ENCODE measurements at regions not wholly inside any gene's neighbourhood (a gene's known extent, or its start where the extent isn't known, plus 50 kb on each side); places are given as distances from the start of the nearest gene placed in this dataset.

GRCh38 chr14:71720978-71721624, 211.1 kb upstream of the RGS6 start:
- TF ChIP-seq CTCF (IDR thresholded peaks at IDR 0.05; ENCODE audit: insufficient read depth, low read length): no peak
- no peak for TF ChIP-seq POLR2AphosphoS5 (IDR thresholded peaks at IDR 0.05; ENCODE audit: low read depth)
- no peak for TF ChIP-seq REST (IDR thresholded peaks at IDR 0.05; ENCODE audit: insufficient replicate concordance, low read depth)
- no peak for TF ChIP-seq GABPA (IDR thresholded peaks at IDR 0.05; ENCODE audit: low read depth)
